Tibial artery (tissue), 4 donors: ENCODE measurements at regions not wholly inside any gene's neighbourhood (a gene's known extent, or its start where the extent isn't known, plus 50 kb on each side); places are given as distances from the start of the nearest gene placed in this dataset.

Source experiments
- DNase-seq, 2 donors: peaks; one replicate each; pipeline ENCODE4 v3.0.0-alpha.2; 2019
- H3K27ac ChIP-seq, 2 donors: fragments of 200-600 bp; sonication (generic) in 1 of 2; 1 replicate in 1 of 2; 2 replicates in 1 of 2; pipeline ENCODE4 v1.5.1; 2018 to 2019; ENCODE audit warnings: mild to moderate bottlenecking in 1 of 2
- H3K27me3 ChIP-seq, 2 donors: fragments of 200-600 bp; sonication (generic) in 1 of 2; one replicate each; pipeline versions ENCODE4 v1.5.1 to v1.6.0; 2016 to 2019
- H3K36me3 ChIP-seq, 3 donors: fragments of 200-600 bp; sonication (generic) in 2 of 3; one replicate each; pipeline ENCODE4 v1.5.1; 2016 to 2019; ENCODE audit warnings: mild to moderate bottlenecking in 2 of 3
- H3K4me1 ChIP-seq, 4 donors: fragments of 200-600 bp; sonication (generic) in 2 of 4; 1 replicate in 3 of 4; 2 replicates in 1 of 4; pipeline ENCODE4 v1.5.1; 2016 to 2019
- H3K4me3 ChIP-seq, 2 donors: fragments of 200-600 bp; sonication (generic) in 1 of 2; 1 replicate in 1 of 2; 2 replicates in 1 of 2; pipeline ENCODE4 v1.5.1; 2018 to 2019; ENCODE audit warnings: mild to moderate bottlenecking in 2 of 2
- H3K9me3 ChIP-seq, 3 donors: fragments of 200-600 bp; sonication (generic) in 1 of 3; one replicate each; pipeline ENCODE4 v1.5.1; 2016 to 2019
- CTCF ChIP-seq, 2 experiments: fragments of 200-600 bp in 1 of 2; fragments of 450-650 bp in 1 of 2; IDR thresholded peaks; one replicate each; pipeline ENCODE4 v1.5.1; 2017 to 2019; ENCODE audit warnings: antibody characterized with exemption in 2 of 2, mild to moderate bottlenecking in 1 of 2, moderate library complexity in 1 of 2
- intact Hi-C: fragments of 100-400 bp; cut with DNase I; formaldehyde crosslinking; loops from one replicate; pipeline ENCODE4 v1.15.0; 2023; ENCODE audit warnings: low total_unique reads

- Histone ChIP-seq H3K36me3 (no peaks in the 10 kb centered on the region), H3K27ac (no peak overlapping the region), H3K9me3 (peaks cover 0 to under 1% (median 0%) of the 10 kb centered on the region in 3 donors), H3K27me3 (no peaks in the 10 kb centered on the region), H3K4me3 (no peak overlapping the region), H3K4me1 (no peaks in the 10 kb centered on the region)
- intact Hi-C loops = no loop called here
- TF ChIP-seq CTCF (IDR thresholded peaks at IDR 0.05) = no peak
- no peak for DNase-seq
Observed at GRCh38 chr9:33682551-33682950, 112.8 kb upstream of the PRSS3 start.

- Histone ChIP-seq H3K4me3 (no peak overlapping the region), H3K36me3 (no peaks in the 10 kb centered on the region), H3K27ac (no peak overlapping the region), H3K27me3 (no peaks in the 10 kb centered on the region), H3K4me1 (no peaks in the 10 kb centered on the region), H3K9me3 (no peaks in the 10 kb centered on the region)
- intact Hi-C loops = no loop called here
- TF ChIP-seq CTCF (IDR thresholded peaks at IDR 0.05) = no peak
- DNase-seq = no peak
Observed at GRCh38 chr9:33684831-33685230, 110.5 kb upstream of the PRSS3 start.

GRCh38 chr9:33686942-33687341 is 108.4 kb upstream of the PRSS3 start:
- no peak overlapping the region for H3K4me3 ChIP-seq
- H3K27ac ChIP-seq = no peak overlapping the region
- no peaks in the 10 kb centered on the region for H3K36me3 ChIP-seq
- H3K4me1 ChIP-seq = no peaks in the 10 kb centered on the region
- H3K27me3 ChIP-seq = no peaks in the 10 kb centered on the region
- intact Hi-C loops = no loop called here
- DNase-seq = no peak
- TF ChIP-seq CTCF (IDR thresholded peaks at IDR 0.05) = no peak
- no peaks in the 10 kb centered on the region for H3K9me3 ChIP-seq

- Histone ChIP-seq H3K9me3 (no peaks in the 10 kb centered on the region), H3K4me1 (no peaks in the 10 kb centered on the region), H3K36me3 (no peaks in the 10 kb centered on the region), H3K27ac (no peak overlapping the region), H3K4me3 (no peak overlapping the region), H3K27me3 (no peaks in the 10 kb centered on the region)
- DNase-seq = no peak
- TF ChIP-seq CTCF (IDR thresholded peaks at IDR 0.05) = no peak
- intact Hi-C loops = no loop called here
Observed at GRCh38 chr9:33687779-33688178, 107.6 kb upstream of the PRSS3 start.

GRCh38 chr9:33690143-33690933 is 105.0 kb upstream of the PRSS3 start:
- TF ChIP-seq CTCF (IDR thresholded peaks at IDR 0.05) = no peak
- intact Hi-C loops = no loop called here

More at GRCh38 chr9:33690143-33690933, 105.0 kb upstream of the PRSS3 start:
- Histone ChIP-seq H3K9me3 (no peaks in the 10 kb centered on the region), H3K36me3 (no peaks in the 10 kb centered on the region), H3K27me3 (no peaks in the 10 kb centered on the region), H3K4me1 (no peaks in the 10 kb centered on the region), H3K4me3 (no peak overlapping the region), H3K27ac (no peak overlapping the region)
- DNase-seq = no peak
